HCT116 (cell line): ENCODE measurements at regions not wholly inside any gene's neighbourhood (a gene's known extent, or its start where the extent isn't known, plus 50 kb on each side); places are given as distances from the start of the nearest gene placed in this dataset.

Source experiments
- ATAC-seq: fragments of 200-7000 bp; cut with Tn5 transposase; 2 replicates; pipeline ENCODE4 v1.9.1; 2020; ENCODE audit warnings: mild to moderate bottlenecking, moderate library complexity
- BruUV-seq: library from RNA; stranded (reverse); fragments of 400-500 nt; replicated peaks from 2 replicates; lab custom pipeline; 2021; lab: Mats Ljungman, UMichigan
- CTCF ChIA-PET: fragments of 300-600 bp; sonication (Branson Sonifier 250); formaldehyde crosslinking; loops from one replicate; lab custom pipeline; 2021; ENCODE audit warnings: antibody characterized with exemption; lab: Charles Lee
- POLR2A ChIA-PET: fragments of 300-600, 350-600 bp; sonication (Branson Sonifier 250); formaldehyde crosslinking; loops from one replicate; lab custom pipeline; 2021; ENCODE audit warnings: antibody characterized with exemption; lab: Charles Lee
- RAD21 ChIA-PET, 2 experiments: fragments of 300-600 bp; sonication (Branson Sonifier 250); formaldehyde crosslinking; loops; one replicate each; lab custom pipeline; 2023; ENCODE audit warnings: low total read pairs in 2 of 2; ENCODE audit not compliant: uncharacterized antibody in 2 of 2, unreplicated experiment in 2 of 2, low non-redundant PET in 1 of 2; lab: Charles Lee
- DNase-seq: peaks from one replicate; pipeline ENCODE4 v3.0.0-alpha.2; 2010; ENCODE audit warnings: low read depth, low spot score
- H2AFZ ChIP-seq: fragments of 200-600 bp; shearing (Covaris generic), sonication (generic); 2 replicates; pipeline ENCODE4 v1.6.1; 2017; ENCODE audit warnings: low read depth, mixed run types, mixed read lengths, antibody characterized with exemption, low read length; ENCODE audit not compliant: poor library complexity, severe bottlenecking
- H3K27ac ChIP-seq: 2 replicates; pipeline ENCODE4 v1.5.1; 2012; ENCODE audit warnings: low read depth, low read length
- H3K27me3 ChIP-seq: fragments of 200-600 bp; sonication (generic); 2 replicates; pipeline ENCODE4 v1.6.1; 2016; ENCODE audit warnings: mixed run types, low read length, mixed read lengths; ENCODE audit not compliant: insufficient read depth
- H3K36me3 ChIP-seq, 2 experiments: fragments of 200-500 bp in 1 of 2; fragments of 200-600 bp in 1 of 2; sonication (Bioruptor generic) in 1 of 2; sonication (generic) in 1 of 2; 2 replicates each; pipeline versions ENCODE4 v1.5.1 to v1.6.1; 2014 to 2016; ENCODE audit warnings: low read length in 2 of 2, inconsistent platforms in 1 of 2, mixed read lengths in 1 of 2, mixed run types in 1 of 2; ENCODE audit not compliant: insufficient read depth in 2 of 2, control insufficient read depth in 1 of 2
- H3K4me1 ChIP-seq, 2 experiments: fragments of 200-600 bp in 1 of 2; sonication (generic) in 1 of 2; 2 replicates each; pipeline versions ENCODE4 v1.5.1 to v1.6.1; 2012 to 2017; ENCODE audit warnings: low read length in 2 of 2, inconsistent platforms in 1 of 2, mild to moderate bottlenecking in 1 of 2, mixed read lengths in 1 of 2, mixed run types in 1 of 2, moderate library complexity in 1 of 2; ENCODE audit not compliant: insufficient read depth in 2 of 2, control insufficient read depth in 1 of 2
- H3K4me2 ChIP-seq: fragments of 200-600 bp; sonication (generic); 2 replicates; pipeline ENCODE4 v1.6.1; 2017; ENCODE audit warnings: mixed run types, low read length, mixed read lengths
- H3K4me3 ChIP-seq, 2 experiments: fragments of 200-600 bp in 1 of 2; sonication (generic) in 1 of 2; replicated peaks in 1 of 2; 2 replicates each; pipeline ENCODE4 v1.5.1; 2011 to 2016; ENCODE audit warnings: low read length in 2 of 2, control low read depth in 1 of 2, low read depth in 1 of 2, mild to moderate bottlenecking in 1 of 2, mixed read lengths in 1 of 2, mixed run types in 1 of 2
- H3K79me2 ChIP-seq: fragments of 200-600 bp; sonication (generic); 2 replicates; pipeline ENCODE4 v1.6.1; 2017; ENCODE audit warnings: mild to moderate bottlenecking, mixed run types, low read length, moderate library complexity, mixed read lengths; ENCODE audit not compliant: insufficient read depth
- H3K9ac ChIP-seq: fragments of 200-600 bp; sonication (generic); 2 replicates; pipeline ENCODE4 v1.6.1; 2016; ENCODE audit warnings: low read length, mixed read lengths
- H3K9me2 ChIP-seq: fragments of 200-600 bp; sonication (generic), shearing (Covaris generic); 2 replicates; pipeline ENCODE4 v1.6.1; 2017; ENCODE audit warnings: mixed run types, mild to moderate bottlenecking, moderate library complexity; ENCODE audit not compliant: insufficient read depth
- H3K9me3 ChIP-seq, 2 experiments: fragments of 200-500 bp in 1 of 2; fragments of 200-600 bp in 1 of 2; sonication (Bioruptor generic) in 1 of 2; sonication (generic) in 1 of 2; 2 replicates each; pipeline ENCODE4 v1.6.1; 2014 to 2017; ENCODE audit warnings: low read length in 2 of 2, mixed read lengths in 2 of 2, inconsistent platforms in 1 of 2, low read depth in 1 of 2, mild to moderate bottlenecking in 1 of 2, mixed run types in 1 of 2, moderate library complexity in 1 of 2; ENCODE audit not compliant: control insufficient read depth in 1 of 2, insufficient read depth in 1 of 2
- H4K20me1 ChIP-seq: fragments of 200-600 bp; sonication (generic), shearing (Covaris generic); 2 replicates; pipeline ENCODE4 v1.6.1; 2017; ENCODE audit warnings: mixed run types, mild to moderate bottlenecking, moderate library complexity; ENCODE audit not compliant: insufficient read depth
- CEBPB ChIP-seq: IDR thresholded peaks from 2 replicates; pipeline ENCODE4 v1.6.1; 2012; ENCODE audit warnings: low read depth
- CTCF ChIP-seq, 3 experiments: fragments of 200-600 bp in 1 of 3; sonication (generic) in 1 of 3; IDR thresholded peaks in 2 of 3; conservative IDR thresholded peaks in 1 of 3; 2 replicates each; pipeline ENCODE4 v1.5.1; 2012 to 2017; ENCODE audit warnings: low read depth in 2 of 3, low read length in 2 of 3, antibody characterized with exemption in 1 of 3, borderline replicate concordance in 1 of 3, control low read depth in 1 of 3, mild to moderate bottlenecking in 1 of 3, mixed read lengths in 1 of 3, mixed run types in 1 of 3, moderate library complexity in 1 of 3; ENCODE audit not compliant: insufficient read depth in 1 of 3
- EGR1 ChIP-seq: IDR thresholded peaks from 2 replicates; pipeline ENCODE4 v1.6.1; 2012; ENCODE audit warnings: low read depth
- ELF1 ChIP-seq: IDR thresholded peaks from 2 replicates; pipeline ENCODE4 v1.6.1; 2012; ENCODE audit warnings: low read depth, borderline replicate concordance
- EZH2phosphoT487 ChIP-seq: fragments of 200-600 bp; IDR thresholded peaks from 2 replicates; pipeline ENCODE4 v1.6.1; 2018; ENCODE audit warnings: antibody characterized with exemption, borderline replicate concordance
- FOSL1 ChIP-seq: IDR thresholded peaks from 2 replicates; pipeline ENCODE4 v1.6.1; 2012; ENCODE audit warnings: low read depth
- POLR2A ChIP-seq: IDR thresholded peaks from 2 replicates; pipeline ENCODE4 v1.7.0; 2011; ENCODE audit warnings: borderline replicate concordance; ENCODE audit not compliant: insufficient read depth, insufficient read length; ENCODE audit errors: extremely low read depth
- POLR2AphosphoS5 ChIP-seq: IDR thresholded peaks from 2 replicates; pipeline ENCODE4 v1.6.1; 2011; ENCODE audit warnings: mild to moderate bottlenecking, low read depth, low read length, moderate library complexity
- RAD21 ChIP-seq: IDR thresholded peaks from 2 replicates; pipeline ENCODE4 v1.6.1; 2012; ENCODE audit warnings: low read depth, mild to moderate bottlenecking
- REST ChIP-seq: IDR thresholded peaks from 2 replicates; pipeline ENCODE4 v1.6.1; 2012; ENCODE audit warnings: low read depth
- SRF ChIP-seq: IDR thresholded peaks from 2 replicates; pipeline ENCODE4 v1.6.1; 2012; ENCODE audit warnings: low read depth
- TCF7L2 ChIP-seq: IDR thresholded peaks from 2 replicates; pipeline ENCODE4 v1.7.0; 2011; ENCODE audit warnings: borderline replicate concordance, inconsistent platforms; ENCODE audit not compliant: insufficient read depth, insufficient read length; ENCODE audit errors: extremely low read depth
- ZFX ChIP-seq: fragments of 450-650 bp; IDR thresholded peaks from 2 replicates; pipeline ENCODE4 v1.6.1; 2017
- ZNF274 ChIP-seq: fragments of 200-500 bp; sonication (Bioruptor generic); IDR thresholded peaks from 2 replicates; pipeline ENCODE4 v1.6.1; 2014; ENCODE audit warnings: mild to moderate bottlenecking, low read depth, low read length, inconsistent platforms
- intact Hi-C: fragments of 100-400 bp; cut with micrococcal nuclease; formaldehyde crosslinking; loops from 2 replicates; pipeline ENCODE4 v1.10.0; 2022

GRCh38 chr4:123481717-123482116 lies 85.1 kb downstream of the SPRY1 start:
- Histone ChIP-seq H3K9me2 (no peaks in the 10 kb centered on the region), H3K4me3 (no peak overlapping the region), H3K9ac (no peak overlapping the region), H2AFZ (no peak overlapping the region), H3K36me3 (no peaks in the 10 kb centered on the region), H3K9me3 (no peaks in the 10 kb centered on the region), H3K4me2 (no peak overlapping the region), H4K20me1 (no peaks in the 10 kb centered on the region), H3K79me2 (no peaks in the 10 kb centered on the region), H3K27me3 (no peaks in the 10 kb centered on the region), H3K27ac (no peak overlapping the region), H3K4me1 (peaks cover 19 to 31% of the 10 kb centered on the region in 2 experiments)
- DNase-seq (no peak), ATAC-seq (no peak)
- TF ChIP-seq EZH2phosphoT487 (no peak), ZNF274 (no peak), CEBPB (no peak), CTCF (IDR thresholded peaks at IDR 0.05 in 2 of 3, conservative IDR thresholded peaks at IDR 0.05 in 1 of 3; ENCODE audit: borderline replicate concordance in 1 of 3, insufficient read depth in 1 of 3, low read depth in 2 of 3, low read length in 2 of 3) (no peak), POLR2A (no peak), POLR2AphosphoS5 (no peak), SRF (no peak), EGR1 (no peak), ZFX (no peak), FOSL1 (no peak), ELF1 (no peak), TCF7L2 (no peak), REST (no peak), RAD21 (no peak)
- CTCF ChIA-PET: no interaction called here
- no TSS peak for BruUV-seq
- POLR2A ChIA-PET: no interaction called here
- intact Hi-C loops: no loop called here
- RAD21 ChIA-PET: no interaction called here
